Lung (tissue), 11 donors: ENCODE measurements at regions not wholly inside any gene's neighbourhood (a gene's known extent, or its start where the extent isn't known, plus 50 kb on each side); places are given as distances from the start of the nearest gene placed in this dataset.

ENCODE experiments used
- ATAC-seq: fragments of 200-7000 bp; cut with Tn5 transposase; one replicate; pipeline ENCODE4 v1.9.1; 2020; ENCODE audit warnings: moderate number of reproducible peaks; ENCODE audit not compliant: insufficient read depth, low FRiP score
- DNase-seq, 3 donors: peaks; one replicate each; pipeline ENCODE4 v3.0.0-alpha.2; 2013 to 2017
- H3K27ac ChIP-seq, 2 donors: one replicate each; pipeline ENCODE4 v1.5.1; 2013; ENCODE audit warnings: mild to moderate bottlenecking in 2 of 2, moderate library complexity in 2 of 2, control low read depth in 1 of 2, inconsistent platforms in 1 of 2, low read depth in 1 of 2, low read length in 1 of 2
- H3K27me3 ChIP-seq, 3 donors: one replicate each; pipeline ENCODE4 v1.5.1; 2013; ENCODE audit warnings: low read length in 2 of 3; ENCODE audit not compliant: control insufficient read depth in 3 of 3, insufficient read depth in 3 of 3
- H3K36me3 ChIP-seq, 4 donors: one replicate each; pipeline ENCODE4 v1.5.1; 2013; ENCODE audit warnings: low read length in 4 of 4, mild to moderate bottlenecking in 1 of 4, moderate library complexity in 1 of 4; ENCODE audit not compliant: control insufficient read depth in 4 of 4, insufficient read depth in 4 of 4
- H3K4me1 ChIP-seq, 5 donors: one replicate each; pipeline ENCODE4 v1.5.1; 2013; ENCODE audit warnings: low read length in 5 of 5, mild to moderate bottlenecking in 2 of 5, moderate library complexity in 1 of 5; ENCODE audit not compliant: control insufficient read depth in 5 of 5, insufficient read depth in 5 of 5
- H3K4me3 ChIP-seq: one replicate; pipeline ENCODE4 v1.5.1; 2013; ENCODE audit warnings: mild to moderate bottlenecking, control low read depth, moderate library complexity
- H3K9ac ChIP-seq, 2 donors: one replicate each; pipeline ENCODE4 v1.5.1; 2013; ENCODE audit warnings: low read length in 2 of 2, control low read depth in 1 of 2; ENCODE audit not compliant: insufficient read depth in 1 of 2
- H3K9me3 ChIP-seq, 4 donors: one replicate each; pipeline ENCODE4 v1.5.1; 2013; ENCODE audit warnings: low read length in 3 of 4, mild to moderate bottlenecking in 1 of 4, moderate library complexity in 1 of 4; ENCODE audit not compliant: control insufficient read depth in 4 of 4, insufficient read depth in 3 of 4
- WGBS, 2 donors: extraction: QIAGEN DNeasy Blood & Tissue Kit; methylation state at CpG; one replicate each; pipeline ENCODE4 v1.1.7; 2013; 5-methylcytosine and 5-hydroxymethylcytosine counted together
- TF ChIP-seq, protein P1 (sequence below): IDR thresholded peaks from 2 replicates; pipeline ENCODE4 v1.5.1; 2012; ENCODE audit warnings: mild to moderate bottlenecking; ENCODE audit errors: control extremely low read depth, extremely low read depth
- donor health status: control.
- donor health status: control.
- donor health status: Bipolar disorder and iron deficiency.
- donor health status: healthy.
- donor health status: DM: yes; HTN: yes; CAD: no.

GRCh38 chr20:21575167-21575566 lies 61.3 kb upstream of the NKX2-2 start:
- no peaks in the 10 kb centered on the region for H3K4me1 ChIP-seq
- no peak for DNase-seq
- no peaks in the 10 kb centered on the region for H3K9me3 ChIP-seq
- H3K27me3 ChIP-seq = peaks cover 0 to 37% (median 14%) of the 10 kb centered on the region in 3 donors
- TF ChIP-seq, protein P1, sequence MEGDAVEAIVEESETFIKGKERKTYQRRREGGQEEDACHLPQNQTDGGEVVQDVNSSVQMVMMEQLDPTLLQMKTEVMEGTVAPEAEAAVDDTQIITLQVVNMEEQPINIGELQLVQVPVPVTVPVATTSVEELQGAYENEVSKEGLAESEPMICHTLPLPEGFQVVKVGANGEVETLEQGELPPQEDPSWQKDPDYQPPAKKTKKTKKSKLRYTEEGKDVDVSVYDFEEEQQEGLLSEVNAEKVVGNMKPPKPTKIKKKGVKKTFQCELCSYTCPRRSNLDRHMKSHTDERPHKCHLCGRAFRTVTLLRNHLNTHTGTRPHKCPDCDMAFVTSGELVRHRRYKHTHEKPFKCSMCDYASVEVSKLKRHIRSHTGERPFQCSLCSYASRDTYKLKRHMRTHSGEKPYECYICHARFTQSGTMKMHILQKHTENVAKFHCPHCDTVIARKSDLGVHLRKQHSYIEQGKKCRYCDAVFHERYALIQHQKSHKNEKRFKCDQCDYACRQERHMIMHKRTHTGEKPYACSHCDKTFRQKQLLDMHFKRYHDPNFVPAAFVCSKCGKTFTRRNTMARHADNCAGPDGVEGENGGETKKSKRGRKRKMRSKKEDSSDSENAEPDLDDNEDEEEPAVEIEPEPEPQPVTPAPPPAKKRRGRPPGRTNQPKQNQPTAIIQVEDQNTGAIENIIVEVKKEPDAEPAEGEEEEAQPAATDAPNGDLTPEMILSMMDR = no peak
- no peak overlapping the region for H3K9ac ChIP-seq
- H3K36me3 ChIP-seq = no peaks in the 10 kb centered on the region
- H3K4me3 ChIP-seq = no peak overlapping the region
- WGBS, 2 donors = 85 to 88% methylated on average over 3 of the region's 3 CpGs
- no peak overlapping the region for H3K27ac ChIP-seq
- no peak for ATAC-seq

GRCh38 chr20:21574443-21574842 lies 60.6 kb upstream of the NKX2-2 start:
- peaks cover 0 to 43% (median 14%) of the 10 kb centered on the region in 3 donors for H3K27me3 ChIP-seq

GRCh38 chr20:21573259-21573658 lies 59.4 kb upstream of the NKX2-2 start:
- TF ChIP-seq, protein P1 = no peak
- DNase-seq (no peak), ATAC-seq (no peak)
- no peak overlapping the region for H3K4me3 ChIP-seq
- no peaks in the 10 kb centered on the region for H3K4me1 ChIP-seq
- 68 to 79% methylated on average over 5 of the region's 5 CpGs for WGBS, 2 donors
- H3K9ac ChIP-seq = no peak overlapping the region
- no peaks in the 10 kb centered on the region for H3K9me3 ChIP-seq
- H3K36me3 ChIP-seq = no peaks in the 10 kb centered on the region
- H3K27me3 ChIP-seq = peaks cover 3 to 46% (median 16%) of the 10 kb centered on the region in 3 donors
- H3K27ac ChIP-seq = no peak overlapping the region

More at GRCh38 chr20:21574443-21574842, 60.6 kb upstream of the NKX2-2 start:
- DNase-seq = no peak
- TF ChIP-seq, protein P1 = no peak
- no peak overlapping the region for H3K4me3 ChIP-seq
- WGBS, 2 donors = 80 to 82% methylated on average over 13 of the region's 13 CpGs
- ATAC-seq = no peak
- no peak overlapping the region for H3K9ac ChIP-seq
- H3K36me3 ChIP-seq = no peaks in the 10 kb centered on the region
- H3K27ac ChIP-seq = no peak overlapping the region
- no peaks in the 10 kb centered on the region for H3K9me3 ChIP-seq
- H3K4me1 ChIP-seq = no peaks in the 10 kb centered on the region
